GM21576 (cell line): ENCODE measurements at regions not wholly inside any gene's neighbourhood (a gene's known extent, or its start where the extent isn't known, plus 50 kb on each side); places are given as distances from the start of the nearest gene placed in this dataset.
"Not testable (repeated sequence)": the region's sequence is repeated elsewhere in the genome, so short reads cannot be mapped to it uniquely, and the experiment has no call there.

ENCODE experiments used
- ATAC-seq: cut with Tn5 transposase; IDR thresholded peaks from one replicate; pipeline ENCODE4 v1.9.1; 2021; ENCODE audit warnings: mild to moderate bottlenecking, moderate library complexity; ENCODE audit not compliant: unreplicated experiment

- not testable (repeated sequence) for ATAC-seq
Measured at GRCh38 chr14:30413184-30413583, 145.8 kb upstream of the G2E3 start.

GRCh38 chr14:30417121-30417520 lies 141.8 kb upstream of the G2E3 start:
- ATAC-seq = no peak

GRCh38 chr14:30417999-30418398 lies 141.0 kb upstream of the G2E3 start:
- ATAC-seq = no peak

GRCh38 chr14:30419037-30419436 lies 139.9 kb upstream of the G2E3 start:
- no peak for ATAC-seq

- ATAC-seq = no peak
Measured at GRCh38 chr14:30420515-30420914, 138.4 kb upstream of the G2E3 start.

GRCh38 chr14:30426463-30426862 lies 132.5 kb upstream of the G2E3 start:
- no peak for ATAC-seq

- ATAC-seq = no peak
Measured at GRCh38 chr14:30427401-30427800, 131.6 kb upstream of the G2E3 start.

GRCh38 chr14:30427846-30428245 lies 131.1 kb upstream of the G2E3 start:
- ATAC-seq = no peak

GRCh38 chr14:30431552-30431951 lies 127.4 kb upstream of the G2E3 start:
- ATAC-seq = no peak

GRCh38 chr14:30440961-30441360 lies 118.0 kb upstream of the G2E3 start:
- ATAC-seq = no peak

- ATAC-seq = no peak
Measured at GRCh38 chr14:30443368-30444007, 115.5 kb upstream of the G2E3 start.

- no peak for ATAC-seq
Measured at GRCh38 chr14:30444451-30444850, 114.5 kb upstream of the G2E3 start.

GRCh38 chr14:30445011-30445793 lies 113.8 kb upstream of the G2E3 start:
- no peak for ATAC-seq

- ATAC-seq = no peak
Measured at GRCh38 chr14:30445852-30446251, 113.1 kb upstream of the G2E3 start.

GRCh38 chr14:30450631-30451545 lies 108.1 kb upstream of the G2E3 start:
- no peak for ATAC-seq

- ATAC-seq = no peak
Measured at GRCh38 chr14:30456296-30456695, 102.7 kb upstream of the G2E3 start.

- no peak for ATAC-seq
Measured at GRCh38 chr14:30462358-30462757, 96.6 kb upstream of the G2E3 start.

GRCh38 chr14:30464481-30464880 lies 94.5 kb upstream of the G2E3 start:
- ATAC-seq = no peak

GRCh38 chr14:30468354-30468753 lies 90.6 kb upstream of the G2E3 start:
- ATAC-seq = no peak

- ATAC-seq = no peak
Measured at GRCh38 chr14:30471980-30472379, 87.0 kb upstream of the G2E3 start.
